ENCODE measurements at regions not wholly inside any gene's neighbourhood (a gene's known extent, or its start where the extent isn't known, plus 50 kb on each side); places are given as distances from the start of the nearest gene placed in this dataset.

DNA sequence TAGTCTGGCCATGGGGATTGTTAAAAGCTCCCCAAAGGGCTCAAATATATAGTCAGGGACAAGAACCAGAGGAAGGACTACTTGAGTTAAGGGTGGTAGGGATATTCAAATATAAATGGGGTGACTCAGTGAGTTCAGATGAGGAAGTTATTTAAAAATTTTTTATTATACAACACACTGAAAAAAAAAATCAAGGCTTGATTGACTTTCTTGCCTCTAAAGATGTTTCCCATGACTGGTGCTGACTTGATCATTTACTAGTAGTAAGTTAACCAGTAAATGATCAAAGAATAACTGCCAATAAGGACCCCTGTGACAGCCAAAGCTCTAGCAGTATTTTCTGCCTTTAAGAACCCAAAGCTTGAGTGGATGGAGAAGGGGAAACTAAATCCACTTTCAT lies 357.6 kb upstream of the NR5A2 start:
- TF ChIP-seq, protein P1, sequence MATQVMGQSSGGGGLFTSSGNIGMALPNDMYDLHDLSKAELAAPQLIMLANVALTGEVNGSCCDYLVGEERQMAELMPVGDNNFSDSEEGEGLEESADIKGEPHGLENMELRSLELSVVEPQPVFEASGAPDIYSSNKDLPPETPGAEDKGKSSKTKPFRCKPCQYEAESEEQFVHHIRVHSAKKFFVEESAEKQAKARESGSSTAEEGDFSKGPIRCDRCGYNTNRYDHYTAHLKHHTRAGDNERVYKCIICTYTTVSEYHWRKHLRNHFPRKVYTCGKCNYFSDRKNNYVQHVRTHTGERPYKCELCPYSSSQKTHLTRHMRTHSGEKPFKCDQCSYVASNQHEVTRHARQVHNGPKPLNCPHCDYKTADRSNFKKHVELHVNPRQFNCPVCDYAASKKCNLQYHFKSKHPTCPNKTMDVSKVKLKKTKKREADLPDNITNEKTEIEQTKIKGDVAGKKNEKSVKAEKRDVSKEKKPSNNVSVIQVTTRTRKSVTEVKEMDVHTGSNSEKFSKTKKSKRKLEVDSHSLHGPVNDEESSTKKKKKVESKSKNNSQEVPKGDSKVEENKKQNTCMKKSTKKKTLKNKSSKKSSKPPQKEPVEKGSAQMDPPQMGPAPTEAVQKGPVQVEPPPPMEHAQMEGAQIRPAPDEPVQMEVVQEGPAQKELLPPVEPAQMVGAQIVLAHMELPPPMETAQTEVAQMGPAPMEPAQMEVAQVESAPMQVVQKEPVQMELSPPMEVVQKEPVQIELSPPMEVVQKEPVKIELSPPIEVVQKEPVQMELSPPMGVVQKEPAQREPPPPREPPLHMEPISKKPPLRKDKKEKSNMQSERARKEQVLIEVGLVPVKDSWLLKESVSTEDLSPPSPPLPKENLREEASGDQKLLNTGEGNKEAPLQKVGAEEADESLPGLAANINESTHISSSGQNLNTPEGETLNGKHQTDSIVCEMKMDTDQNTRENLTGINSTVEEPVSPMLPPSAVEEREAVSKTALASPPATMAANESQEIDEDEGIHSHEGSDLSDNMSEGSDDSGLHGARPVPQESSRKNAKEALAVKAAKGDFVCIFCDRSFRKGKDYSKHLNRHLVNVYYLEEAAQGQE (IDR thresholded peaks at IDR 0.05; ENCODE audit: insufficient replicate concordance, low read depth) = no peak
- TF ChIP-seq, protein P2, sequence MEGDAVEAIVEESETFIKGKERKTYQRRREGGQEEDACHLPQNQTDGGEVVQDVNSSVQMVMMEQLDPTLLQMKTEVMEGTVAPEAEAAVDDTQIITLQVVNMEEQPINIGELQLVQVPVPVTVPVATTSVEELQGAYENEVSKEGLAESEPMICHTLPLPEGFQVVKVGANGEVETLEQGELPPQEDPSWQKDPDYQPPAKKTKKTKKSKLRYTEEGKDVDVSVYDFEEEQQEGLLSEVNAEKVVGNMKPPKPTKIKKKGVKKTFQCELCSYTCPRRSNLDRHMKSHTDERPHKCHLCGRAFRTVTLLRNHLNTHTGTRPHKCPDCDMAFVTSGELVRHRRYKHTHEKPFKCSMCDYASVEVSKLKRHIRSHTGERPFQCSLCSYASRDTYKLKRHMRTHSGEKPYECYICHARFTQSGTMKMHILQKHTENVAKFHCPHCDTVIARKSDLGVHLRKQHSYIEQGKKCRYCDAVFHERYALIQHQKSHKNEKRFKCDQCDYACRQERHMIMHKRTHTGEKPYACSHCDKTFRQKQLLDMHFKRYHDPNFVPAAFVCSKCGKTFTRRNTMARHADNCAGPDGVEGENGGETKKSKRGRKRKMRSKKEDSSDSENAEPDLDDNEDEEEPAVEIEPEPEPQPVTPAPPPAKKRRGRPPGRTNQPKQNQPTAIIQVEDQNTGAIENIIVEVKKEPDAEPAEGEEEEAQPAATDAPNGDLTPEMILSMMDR (IDR thresholded peaks at IDR 0.05; ENCODE audit: insufficient read depth, low read length) = no peak
- no peak for TF ChIP-seq POLR2AphosphoS5 (IDR thresholded peaks at IDR 0.05; ENCODE audit: low read depth)
- TF ChIP-seq GABPA (IDR thresholded peaks at IDR 0.05; ENCODE audit: low read depth) = no peak
- no peak for TF ChIP-seq SPI1 (IDR thresholded peaks at IDR 0.05; ENCODE audit: borderline replicate concordance, low read depth)

Measured in HL-60 (cell line).